Calu3 (cell line): ENCODE measurements at regions not wholly inside any gene's neighbourhood (a gene's known extent, or its start where the extent isn't known, plus 50 kb on each side); places are given as distances from the start of the nearest gene placed in this dataset.

Experiments
- BruUV-seq: library from RNA; stranded (reverse); fragments of 400-500 nt; replicated peaks from 2 replicates; lab custom pipeline; 2021; lab: Mats Ljungman, UMichigan
- CTCF ChIA-PET: fragments of 300-600 bp; sonication (Branson Sonifier 250); formaldehyde crosslinking; loops from one replicate; lab custom pipeline; 2022; ENCODE audit warnings: antibody characterized with exemption; lab: Charles Lee
- DNase-seq: peaks from one replicate; pipeline ENCODE4 v3.0.0; 2022
- H3K27ac Mint-ChIP-seq: one replicate; pipeline ENCODE4 v1.8.0; 2022; ENCODE audit warnings: mixed read lengths; ENCODE audit not compliant: unreplicated experiment
- H3K27me3 Mint-ChIP-seq: one replicate; pipeline ENCODE4 v1.8.0; 2022; ENCODE audit warnings: mixed read lengths; ENCODE audit not compliant: unreplicated experiment
- H3K36me3 Mint-ChIP-seq: one replicate; pipeline ENCODE4 v1.8.0; 2022; ENCODE audit warnings: mild to moderate bottlenecking, moderate library complexity, mixed read lengths; ENCODE audit not compliant: insufficient read depth, unreplicated experiment
- H3K4me1 Mint-ChIP-seq: one replicate; pipeline ENCODE4 v1.8.0; 2022; ENCODE audit warnings: mild to moderate bottlenecking, low read depth, mixed read lengths; ENCODE audit not compliant: unreplicated experiment
- H3K4me3 Mint-ChIP-seq: one replicate; pipeline ENCODE4 v1.8.0; 2022; ENCODE audit warnings: mild to moderate bottlenecking, low read depth, moderate library complexity, mixed read lengths; ENCODE audit not compliant: unreplicated experiment
- H3K9me3 Mint-ChIP-seq: one replicate; pipeline ENCODE4 v1.8.0; 2022; ENCODE audit warnings: low read depth, mixed read lengths; ENCODE audit not compliant: unreplicated experiment
- CTCF ChIP-seq: fragments of 200-600 bp; IDR thresholded peaks from one replicate; pipeline ENCODE4 v1.8.0; 2022; ENCODE audit warnings: antibody characterized with exemption; ENCODE audit not compliant: unreplicated experiment
- intact Hi-C: fragments of 100-400 bp; cut with micrococcal nuclease; formaldehyde crosslinking; loops from one replicate; pipeline ENCODE4 v1.10.0; 2022; ENCODE audit not compliant: unreplicated experiment

DNA sequence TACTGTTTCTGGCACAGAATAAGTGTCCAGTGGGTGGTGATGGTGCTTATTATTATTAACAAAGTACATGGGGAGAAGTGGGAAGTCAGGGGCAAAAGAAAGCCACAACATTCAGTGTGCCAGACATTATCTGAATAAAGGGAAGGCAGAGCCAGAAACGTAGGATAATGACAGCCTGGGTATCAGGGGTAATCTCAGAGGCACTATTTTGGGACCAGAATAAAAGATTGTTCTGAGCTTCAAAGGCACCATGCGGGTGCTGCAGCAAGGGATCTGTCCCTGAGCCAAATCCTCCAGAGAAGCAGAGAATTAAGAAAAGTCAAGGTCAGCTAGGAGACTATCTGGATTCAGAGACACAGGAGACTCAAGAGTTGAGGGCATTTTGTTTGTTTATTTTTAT is 328.8 kb upstream of the GATB start:
- no peaks in the 10 kb centered on the region for H3K36me3 Mint-ChIP-seq
- DNase-seq = no peak
- no peak overlapping the region for H3K4me3 Mint-ChIP-seq
- intact Hi-C loops = no loop called here
- H3K27me3 Mint-ChIP-seq = peaks cover 22% of the 10 kb centered on the region
- no peaks in the 10 kb centered on the region for H3K4me1 Mint-ChIP-seq
- no peak overlapping the region for H3K27ac Mint-ChIP-seq
- BruUV-seq = no TSS peak
- H3K9me3 Mint-ChIP-seq = no peaks in the 10 kb centered on the region
- TF ChIP-seq CTCF = no peak
- CTCF ChIA-PET = no interaction called here

- DNase-seq = no peak
- Mint-ChIP-seq H3K27ac (no peak overlapping the region), H3K36me3 (no peaks in the 10 kb centered on the region), H3K4me1 (no peaks in the 10 kb centered on the region), H3K27me3 (peaks cover 25% of the 10 kb centered on the region), H3K9me3 (no peaks in the 10 kb centered on the region), H3K4me3 (no peak overlapping the region)
- no TSS peak for BruUV-seq
- CTCF ChIA-PET = no interaction called here
- TF ChIP-seq CTCF = no peak
- intact Hi-C loops = no loop called here
Measured at GRCh38 chr4:152087335-152087734, 326.5 kb upstream of the GATB start.

DNA sequence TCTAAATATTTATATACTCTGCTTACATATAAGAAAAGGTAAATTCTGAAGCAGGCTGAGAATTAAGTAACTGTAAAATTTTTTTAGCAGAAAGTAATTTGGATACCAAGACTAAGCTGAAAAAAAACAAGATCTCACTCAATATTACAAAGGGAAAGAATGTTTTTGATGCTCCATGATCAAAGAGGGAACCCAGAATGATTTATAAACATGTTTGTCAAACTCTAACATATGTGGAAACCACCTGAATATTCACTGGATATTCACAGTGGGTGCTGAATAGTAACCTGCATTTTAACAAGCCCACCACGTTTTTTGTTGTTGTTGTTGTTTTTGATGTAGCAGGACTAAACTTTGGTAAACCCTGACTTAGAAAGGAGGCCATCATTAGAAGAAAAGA is 324.9 kb upstream of the GATB start:
- Mint-ChIP-seq H3K27ac (no peak overlapping the region), H3K4me3 (no peak overlapping the region), H3K9me3 (no peaks in the 10 kb centered on the region), H3K36me3 (no peaks in the 10 kb centered on the region), H3K27me3 (peaks cover 41% of the 10 kb centered on the region), H3K4me1 (no peaks in the 10 kb centered on the region)
- no peak for TF ChIP-seq CTCF
- intact Hi-C loops = no loop called here
- CTCF ChIA-PET = no interaction called here
- BruUV-seq = no TSS peak
- DNase-seq = no peak

- intact Hi-C loops = no loop called here
- Mint-ChIP-seq H3K4me3 (no peak overlapping the region), H3K27ac (no peak overlapping the region), H3K9me3 (no peaks in the 10 kb centered on the region), H3K36me3 (no peaks in the 10 kb centered on the region), H3K4me1 (no peaks in the 10 kb centered on the region), H3K27me3 (peaks cover 41% of the 10 kb centered on the region)
- no TSS peak for BruUV-seq
- CTCF ChIA-PET = no interaction called here
- DNase-seq = no peak
- TF ChIP-seq CTCF = no peak
Measured at GRCh38 chr4:152083338-152083737, 322.5 kb upstream of the GATB start.
